NB4 (cell line): ENCODE measurements at regions not wholly inside any gene's neighbourhood (a gene's known extent, or its start where the extent isn't known, plus 50 kb on each side); places are given as distances from the start of the nearest gene placed in this dataset.

Experiments used
- DNase-seq: peaks from one replicate; pipeline ENCODE4 v3.0.0; 2010; ENCODE audit warnings: low read depth
- H3K4me3 ChIP-seq: one replicate; pipeline ENCODE4 v1.5.1; 2011; ENCODE audit warnings: mild to moderate bottlenecking, low read depth, low read length, moderate library complexity
- MAX ChIP-seq: IDR thresholded peaks from 2 replicates; pipeline ENCODE4 v1.6.1; 2011; ENCODE audit warnings: low read depth, low read length
- MYC ChIP-seq: IDR thresholded peaks from 2 replicates; pipeline ENCODE4 v1.6.1; 2011; ENCODE audit warnings: low read depth, low read length
- POLR2A ChIP-seq: IDR thresholded peaks from 2 replicates; pipeline ENCODE4 v1.6.1; 2011; ENCODE audit warnings: mild to moderate bottlenecking; ENCODE audit not compliant: insufficient read length; ENCODE audit errors: extremely low read depth
- TF ChIP-seq, protein P1 (sequence below): IDR thresholded peaks from one replicate; pipeline ENCODE4 v1.5.1; 2012; ENCODE audit warnings: low read depth, low read length

DNA sequence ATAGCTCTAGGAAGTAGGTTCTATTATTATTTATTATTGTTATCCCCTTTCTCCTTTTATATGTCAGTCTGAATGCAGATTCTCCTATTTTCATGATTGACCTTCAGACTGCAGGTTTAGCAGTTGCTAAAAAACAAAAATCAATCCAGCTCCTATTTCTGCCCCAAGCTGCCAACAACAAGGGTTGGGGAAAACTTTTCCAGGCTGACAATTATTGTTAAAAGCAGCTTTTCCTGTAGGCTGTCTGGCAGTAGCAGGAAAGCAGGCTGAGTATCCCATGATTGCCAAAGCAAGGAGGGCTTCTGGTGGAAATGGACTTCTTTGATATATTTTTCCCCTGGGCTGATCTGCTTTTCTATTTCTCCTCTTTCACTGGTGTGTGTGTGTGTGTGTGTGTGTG lies 78.0 kb upstream of the CTLA4 start:
- DNase-seq = no peak
- no peak overlapping the region for H3K4me3 ChIP-seq
- TF ChIP-seq, protein P1, sequence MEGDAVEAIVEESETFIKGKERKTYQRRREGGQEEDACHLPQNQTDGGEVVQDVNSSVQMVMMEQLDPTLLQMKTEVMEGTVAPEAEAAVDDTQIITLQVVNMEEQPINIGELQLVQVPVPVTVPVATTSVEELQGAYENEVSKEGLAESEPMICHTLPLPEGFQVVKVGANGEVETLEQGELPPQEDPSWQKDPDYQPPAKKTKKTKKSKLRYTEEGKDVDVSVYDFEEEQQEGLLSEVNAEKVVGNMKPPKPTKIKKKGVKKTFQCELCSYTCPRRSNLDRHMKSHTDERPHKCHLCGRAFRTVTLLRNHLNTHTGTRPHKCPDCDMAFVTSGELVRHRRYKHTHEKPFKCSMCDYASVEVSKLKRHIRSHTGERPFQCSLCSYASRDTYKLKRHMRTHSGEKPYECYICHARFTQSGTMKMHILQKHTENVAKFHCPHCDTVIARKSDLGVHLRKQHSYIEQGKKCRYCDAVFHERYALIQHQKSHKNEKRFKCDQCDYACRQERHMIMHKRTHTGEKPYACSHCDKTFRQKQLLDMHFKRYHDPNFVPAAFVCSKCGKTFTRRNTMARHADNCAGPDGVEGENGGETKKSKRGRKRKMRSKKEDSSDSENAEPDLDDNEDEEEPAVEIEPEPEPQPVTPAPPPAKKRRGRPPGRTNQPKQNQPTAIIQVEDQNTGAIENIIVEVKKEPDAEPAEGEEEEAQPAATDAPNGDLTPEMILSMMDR = no peak
- no peak for TF ChIP-seq POLR2A
- TF ChIP-seq MAX = no peak
- no peak for TF ChIP-seq MYC

DNA sequence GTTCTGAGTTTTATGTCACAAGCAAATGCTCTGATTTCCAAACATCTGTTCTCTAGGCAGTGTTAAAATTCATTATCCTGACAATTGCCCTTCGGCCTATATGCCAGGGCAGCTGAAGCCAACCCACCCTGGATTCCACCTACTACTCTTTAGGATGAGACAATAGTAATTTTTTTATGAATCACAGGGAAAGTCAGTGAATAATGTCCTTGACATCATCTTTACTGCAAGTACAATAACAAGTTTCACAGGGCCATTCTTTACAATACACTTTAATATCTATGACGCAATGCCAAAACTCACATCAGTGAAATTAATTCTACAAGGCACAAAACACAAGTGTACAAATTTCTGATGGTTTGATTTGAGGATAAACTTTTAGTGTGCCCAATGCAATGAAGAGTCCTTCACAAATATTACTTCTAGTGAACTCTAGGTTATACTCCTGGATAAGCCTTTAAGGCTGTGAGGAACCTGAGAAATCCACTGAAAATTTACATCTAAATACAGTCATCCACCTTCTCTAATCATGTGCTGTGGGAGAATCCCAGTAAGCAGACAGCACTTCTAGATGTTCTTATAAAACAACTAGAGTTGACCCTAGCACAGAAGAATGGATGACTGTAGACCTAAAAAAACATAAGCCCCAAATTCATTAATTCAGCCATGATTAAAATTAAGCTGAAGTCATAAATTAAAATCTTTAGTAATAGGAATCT lies 77.3 kb upstream of the CTLA4 start:
- no peak for DNase-seq
- TF ChIP-seq MYC (no peak), MAX (no peak), POLR2A (no peak)
- TF ChIP-seq, protein P1 = no peak
- no peak overlapping the region for H3K4me3 ChIP-seq

GRCh38 chr2:203796248-203797010 lies 71.1 kb upstream of the CTLA4 start:
- DNase-seq = no peak
- no peak for TF ChIP-seq POLR2A
- TF ChIP-seq, protein P1 = no peak
- TF ChIP-seq MYC = no peak
- no peak overlapping the region for H3K4me3 ChIP-seq

- no peak for DNase-seq
- TF ChIP-seq, protein P1 = no peak
- TF ChIP-seq MAX (no peak), MYC (no peak), POLR2A (no peak)
- no peak overlapping the region for H3K4me3 ChIP-seq
These were observed 70.3 kb upstream of the CTLA4 start for GRCh38 chr2:203797276-203797675.

GRCh38 chr2:203797712-203798111 lies 69.9 kb upstream of the CTLA4 start:
- no peak overlapping the region for H3K4me3 ChIP-seq
- TF ChIP-seq, protein P1 = no peak
- TF ChIP-seq POLR2A = no peak
- no peak for TF ChIP-seq MYC
- TF ChIP-seq MAX = no peak
- DNase-seq = no peak
